ENCODE measurements at regions not wholly inside any gene's neighbourhood (a gene's known extent, or its start where the extent isn't known, plus 50 kb on each side); places are given as distances from the start of the nearest gene placed in this dataset.

DNA sequence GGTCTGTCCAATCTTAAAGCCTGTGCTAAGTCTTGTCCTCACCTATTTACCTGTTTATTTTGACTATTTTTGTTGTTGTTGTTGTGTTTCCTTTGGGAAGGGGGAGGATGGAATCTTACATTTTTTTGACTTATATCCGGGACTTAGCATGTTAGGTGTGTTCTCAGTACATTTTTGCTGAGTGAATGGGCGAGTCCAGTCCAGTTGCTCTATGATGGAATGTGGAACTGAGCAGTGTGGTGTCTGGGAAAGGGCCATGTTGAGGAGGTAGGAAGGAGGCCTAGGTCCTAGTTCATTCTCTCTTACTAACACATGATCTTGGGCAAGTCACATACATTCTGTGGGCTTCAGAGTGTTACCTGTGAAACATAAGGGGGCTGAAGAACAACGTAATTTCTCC lies 80.9 kb upstream of the SLC38A2 start:
- no peak overlapping the region for H3K4me3 ChIP-seq (ENCODE audit: low read depth in 2 of 2, low read length in 1 of 2)

DNA sequence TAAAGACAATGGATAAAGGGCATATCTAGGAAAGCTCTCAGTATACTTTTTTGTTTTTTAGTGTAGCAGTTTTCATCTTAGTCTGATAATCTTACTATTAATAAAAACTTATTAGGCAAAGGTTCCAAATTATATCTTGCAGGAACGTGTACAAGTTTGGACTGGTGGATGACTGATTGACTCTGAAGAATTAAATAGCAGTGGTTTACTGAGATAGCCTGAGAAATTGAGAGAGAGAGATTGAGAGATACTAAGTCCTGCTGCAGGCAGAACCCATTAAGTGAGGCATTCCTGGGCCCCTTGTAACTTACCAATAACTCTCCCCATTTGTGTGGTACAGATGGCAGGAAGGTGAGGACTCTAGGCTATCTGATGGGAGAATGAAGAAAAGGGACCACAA lies 80.2 kb upstream of the SLC38A2 start:
- Histone ChIP-seq H3K4me1 (ENCODE audit: control insufficient read depth in 1 of 2, insufficient read depth in 2 of 2, low read depth in 1 of 2, low read length in 1 of 2) (peaks cover 8 to 30% of the 10 kb centered on the region in 2 experiments), H3F3A (replicated peaks; ENCODE audit: insufficient read depth) (peaks cover 18% of the 10 kb centered on the region), H3K4me3 (ENCODE audit: low read depth in 2 of 2, low read length in 1 of 2) (no peak overlapping the region), H3K9me3 (no peaks in the 10 kb centered on the region), H4K20me1 (ENCODE audit: insufficient read depth) (no peaks in the 10 kb centered on the region), H3K4me2 (no peak overlapping the region), H3K9me2 (no peaks in the 10 kb centered on the region), H3K79me2 (ENCODE audit: insufficient read depth) (no peaks in the 10 kb centered on the region), H3K9ac (no peak overlapping the region), H2AFZ (ENCODE audit: low read depth) (no peak overlapping the region), H3K27ac (ENCODE audit: low read depth in 2 of 2, low read length in 1 of 2) (no peak overlapping the region), H3K36me3 (replicated peaks in 1 of 2; ENCODE audit: control insufficient read depth in 1 of 2, insufficient read depth in 2 of 2, low read length in 1 of 2) (no peaks in the 10 kb centered on the region), H3K27me3 (ENCODE audit: insufficient read depth) (no peaks in the 10 kb centered on the region)
- TF ChIP-seq RXRA (IDR thresholded peaks at IDR 0.05; ENCODE audit: borderline replicate concordance, low read depth) (no peak), FOSL2 (IDR thresholded peaks at IDR 0.05; ENCODE audit: borderline replicate concordance, low read depth) (no peak), POLR2AphosphoS5 (IDR thresholded peaks at IDR 0.05; ENCODE audit: low read depth, low read length) (no peak), GATA2 (CRISPR knock-in tag; IDR thresholded peaks at IDR 0.05) (no peak), ELF1 (IDR thresholded peaks at IDR 0.05) (no peak)
- 66% methylated on average over 1 of the region's 1 CpG for WGBS (ENCODE audit: low lambda C conversion rate)
- CTCF ChIA-PET = no interaction called here
- POLR2A ChIA-PET = no interaction called here
- DNase-seq = no peak

More for the DNA sequence above, 80.9 kb upstream of the SLC38A2 start:
- no peak for DNase-seq
- H3K36me3 ChIP-seq (replicated peaks in 1 of 2; ENCODE audit: control insufficient read depth in 1 of 2, insufficient read depth in 2 of 2, low read length in 1 of 2) = no peaks in the 10 kb centered on the region
- ChIA-PET POLR2A (no interaction called here), CTCF (no interaction called here)
- H3K4me2 ChIP-seq = no peak overlapping the region
- H3K9me2 ChIP-seq = no peaks in the 10 kb centered on the region
- WGBS (ENCODE audit: low lambda C conversion rate) = 91% methylated on average over 3 of the region's 3 CpGs
- peaks cover 8 to 30% of the 10 kb centered on the region in 2 experiments for H3K4me1 ChIP-seq (ENCODE audit: control insufficient read depth in 1 of 2, insufficient read depth in 2 of 2, low read depth in 1 of 2, low read length in 1 of 2)
- TF ChIP-seq TEAD4 (IDR thresholded peaks at IDR 0.05; ENCODE audit: borderline replicate concordance, insufficient read depth) (no peak), FOSL2 (IDR thresholded peaks at IDR 0.05; ENCODE audit: borderline replicate concordance, low read depth) (no peak), EZH2phosphoT487 (IDR thresholded peaks at IDR 0.05; ENCODE audit: borderline replicate concordance, low read depth) (no peak), CHD2 (IDR thresholded peaks at IDR 0.05; ENCODE audit: low read length, partially characterized antibody) (no peak), TCF12 (IDR thresholded peaks at IDR 0.05) (no peak), GABPA (IDR thresholded peaks at IDR 0.05; ENCODE audit: low read depth) (no peak), NFIC (IDR thresholded peaks at IDR 0.05; ENCODE audit: borderline replicate concordance) (no peak), YY1 (IDR thresholded peaks at IDR 0.05; ENCODE audit: low read depth) (no peak), ELF1 (IDR thresholded peaks at IDR 0.05) (no peak)
- H3F3A ChIP-seq (replicated peaks; ENCODE audit: insufficient read depth) = peaks cover 18% of the 10 kb centered on the region
- H3K9me3 ChIP-seq = no peaks in the 10 kb centered on the region
- H3K79me2 ChIP-seq (ENCODE audit: insufficient read depth) = no peaks in the 10 kb centered on the region
- H3K27ac ChIP-seq (ENCODE audit: low read depth in 2 of 2, low read length in 1 of 2) = no peak overlapping the region
- no peaks in the 10 kb centered on the region for H4K20me1 ChIP-seq (ENCODE audit: insufficient read depth)
- no peaks in the 10 kb centered on the region for H3K27me3 ChIP-seq (ENCODE audit: insufficient read depth)
- no peak overlapping the region for H2AFZ ChIP-seq (ENCODE audit: low read depth)
- H3K9ac ChIP-seq = no peak overlapping the region

DNA sequence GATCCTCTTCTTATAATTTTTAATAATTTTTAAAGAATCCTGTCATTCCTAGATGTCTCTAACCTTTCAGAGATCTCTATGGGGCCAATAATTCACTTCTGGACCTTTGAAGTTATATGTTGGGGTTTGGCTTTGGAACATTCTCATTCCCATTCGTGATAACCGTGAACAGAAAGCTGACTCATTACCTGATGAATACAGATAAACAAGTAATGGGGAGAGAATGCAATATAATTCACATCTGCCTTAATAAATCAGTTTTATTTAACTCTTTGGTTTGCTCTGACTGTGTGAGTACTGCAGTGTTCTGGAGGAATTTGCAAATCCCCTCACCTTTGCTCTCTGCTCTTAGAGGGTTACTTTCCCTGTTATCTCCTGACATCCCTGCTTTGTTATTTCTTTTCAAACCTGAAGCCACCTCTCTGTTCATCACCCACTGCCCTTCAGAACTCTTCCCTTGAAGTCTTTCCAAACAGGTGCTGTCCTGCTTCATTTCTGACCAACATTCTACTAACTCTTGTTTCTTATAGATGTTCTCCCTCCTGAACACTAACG lies 79.6 kb upstream of the SLC38A2 start:
- no peak for DNase-seq
- H4K20me1 ChIP-seq (ENCODE audit: insufficient read depth) = no peaks in the 10 kb centered on the region
- no peak overlapping the region; a peak in 1 of 4 replicates for H3K27ac ChIP-seq (ENCODE audit: low read depth in 2 of 2, low read length in 1 of 2)
- H3K27me3 ChIP-seq (ENCODE audit: insufficient read depth) = no peaks in the 10 kb centered on the region
- peaks cover 8 to 30% of the 10 kb centered on the region in 2 experiments for H3K4me1 ChIP-seq (ENCODE audit: control insufficient read depth in 1 of 2, insufficient read depth in 2 of 2, low read depth in 1 of 2, low read length in 1 of 2)
- no peaks in the 10 kb centered on the region for H3K9me2 ChIP-seq
- peaks cover 0 to 3% of the 10 kb centered on the region in 2 experiments for H3K36me3 ChIP-seq (replicated peaks in 1 of 2; ENCODE audit: control insufficient read depth in 1 of 2, insufficient read depth in 2 of 2, low read length in 1 of 2)
- peaks cover 16% of the 10 kb centered on the region for H3F3A ChIP-seq (replicated peaks; ENCODE audit: insufficient read depth)
- H3K79me2 ChIP-seq (ENCODE audit: insufficient read depth) = no peaks in the 10 kb centered on the region
- H3K9ac ChIP-seq = no peak overlapping the region
- H2AFZ ChIP-seq (ENCODE audit: low read depth) = no peak overlapping the region
- no peak overlapping the region for H3K4me3 ChIP-seq (ENCODE audit: low read depth in 2 of 2, low read length in 1 of 2)
- no peak overlapping the region for H3K4me2 ChIP-seq
- H3K9me3 ChIP-seq = no peaks in the 10 kb centered on the region
- ChIA-PET POLR2A (no interaction called here), CTCF (interaction anchor here (1.7 kb wide), 1 partner anchor 8 kb away, joined by 5 read pairs; no protein-coding TSS in a partner anchor)
- WGBS (ENCODE audit: low lambda C conversion rate) = 30% methylated on average over 3 of the region's 3 CpGs
- TF ChIP-seq RXRA (IDR thresholded peaks at IDR 0.05; ENCODE audit: borderline replicate concordance, low read depth) (0 out of 2 replicates have a peak, but pooled peaks have one; percentile 10), MXI1 (IDR thresholded peaks at IDR 0.05; ENCODE audit: low read depth, low read length) (no peak), TCF12 (IDR thresholded peaks at IDR 0.05) (peak; percentile 68), YY1 (IDR thresholded peaks at IDR 0.05; ENCODE audit: low read depth) (no peak), SIN3A (IDR thresholded peaks at IDR 0.05; ENCODE audit: borderline replicate concordance, low read depth, low read length) (no peak), SMC3 (IDR thresholded peaks at IDR 0.05; ENCODE audit: low read depth, low read length) (no peak), NFIC (IDR thresholded peaks at IDR 0.05; ENCODE audit: borderline replicate concordance) (peak; percentile 56; the same call in 1 of the 2 replicates), JUND (IDR thresholded peaks at IDR 0.05) (peak; percentile 80), EP300 (IDR thresholded peaks at IDR 0.05; ENCODE audit: borderline replicate concordance in 1 of 2, low read depth in 1 of 2, low read length in 1 of 2) (peak in 1 of 2 experiments; percentile 53; a peak in 1 of 4 replicates), FOSL2 (IDR thresholded peaks at IDR 0.05; ENCODE audit: borderline replicate concordance, low read depth) (peak; percentile 68; the same call in 1 of the 2 replicates), FOXM1 (IDR thresholded peaks at IDR 0.05; ENCODE audit: low read depth) (no peak)
- TF ChIP-seq, protein P1, sequence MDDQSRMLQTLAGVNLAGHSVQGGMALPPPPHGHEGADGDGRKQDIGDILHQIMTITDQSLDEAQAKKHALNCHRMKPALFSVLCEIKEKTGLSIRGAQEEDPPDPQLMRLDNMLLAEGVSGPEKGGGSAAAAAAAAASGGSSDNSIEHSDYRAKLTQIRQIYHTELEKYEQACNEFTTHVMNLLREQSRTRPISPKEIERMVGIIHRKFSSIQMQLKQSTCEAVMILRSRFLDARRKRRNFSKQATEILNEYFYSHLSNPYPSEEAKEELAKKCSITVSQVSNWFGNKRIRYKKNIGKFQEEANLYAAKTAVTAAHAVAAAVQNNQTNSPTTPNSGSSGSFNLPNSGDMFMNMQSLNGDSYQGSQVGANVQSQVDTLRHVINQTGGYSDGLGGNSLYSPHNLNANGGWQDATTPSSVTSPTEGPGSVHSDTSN (IDR thresholded peaks at IDR 0.05) = peak; percentile 78
- TF ChIP-seq, protein P2, sequence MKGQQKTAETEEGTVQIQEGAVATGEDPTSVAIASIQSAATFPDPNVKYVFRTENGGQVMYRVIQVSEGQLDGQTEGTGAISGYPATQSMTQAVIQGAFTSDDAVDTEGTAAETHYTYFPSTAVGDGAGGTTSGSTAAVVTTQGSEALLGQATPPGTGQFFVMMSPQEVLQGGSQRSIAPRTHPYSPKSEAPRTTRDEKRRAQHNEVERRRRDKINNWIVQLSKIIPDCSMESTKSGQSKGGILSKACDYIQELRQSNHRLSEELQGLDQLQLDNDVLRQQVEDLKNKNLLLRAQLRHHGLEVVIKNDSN (IDR thresholded peaks at IDR 0.05; ENCODE audit: borderline replicate concordance, low read depth) = no peak
